Rectal smooth muscle tissue (tissue), 1 donor: ENCODE measurements at regions not wholly inside any gene's neighbourhood (a gene's known extent, or its start where the extent isn't known, plus 50 kb on each side); places are given as distances from the start of the nearest gene placed in this dataset.

Experiments used
- H3K27ac ChIP-seq: one replicate; pipeline ENCODE4 v1.7.0; 2013; ENCODE audit warnings: low read depth, low read length, inconsistent platforms
- H3K27me3 ChIP-seq: one replicate; pipeline ENCODE4 v1.7.0; 2013; ENCODE audit warnings: low read length; ENCODE audit not compliant: control insufficient read depth, insufficient read depth
- H3K36me3 ChIP-seq: one replicate; pipeline ENCODE4 v1.7.0; 2013; ENCODE audit warnings: low read length; ENCODE audit not compliant: control insufficient read depth, insufficient read depth
- H3K4me1 ChIP-seq: one replicate; pipeline ENCODE4 v1.7.0; 2013; ENCODE audit warnings: low read length; ENCODE audit not compliant: control insufficient read depth, insufficient read depth
- H3K4me3 ChIP-seq: one replicate; pipeline ENCODE4 v1.7.0; 2013; ENCODE audit warnings: low read length
- H3K9ac ChIP-seq: one replicate; pipeline ENCODE4 v1.7.0; 2013; ENCODE audit warnings: low read length

GRCh38 chr16:52976539-52977167 is 76.0 kb downstream of the CHD9NB start:
- no peak overlapping the region for H3K9ac ChIP-seq

GRCh38 chr16:52967744-52968143 is 85.0 kb downstream of the CHD9NB start:
- no peaks in the 10 kb centered on the region for H3K36me3 ChIP-seq
- no peaks in the 10 kb centered on the region for H3K4me1 ChIP-seq
- no peak overlapping the region for H3K4me3 ChIP-seq
- no peak overlapping the region for H3K9ac ChIP-seq
- H3K27me3 ChIP-seq, result no peaks in the 10 kb centered on the region
- H3K27ac ChIP-seq, result no peak overlapping the region

More at GRCh38 chr16:52976539-52977167, 76.0 kb downstream of the CHD9NB start:
- H3K36me3 ChIP-seq, result no peaks in the 10 kb centered on the region
- no peaks in the 10 kb centered on the region for H3K27me3 ChIP-seq
- H3K4me3 ChIP-seq, result no peak overlapping the region
- H3K4me1 ChIP-seq, result no peaks in the 10 kb centered on the region
- no peak overlapping the region for H3K27ac ChIP-seq

- Histone ChIP-seq H3K4me3 (no peak overlapping the region), H3K9ac (no peak overlapping the region), H3K36me3 (no peaks in the 10 kb centered on the region), H3K27ac (no peak overlapping the region), H3K27me3 (no peaks in the 10 kb centered on the region), H3K4me1 (no peaks in the 10 kb centered on the region)
These were observed 88.4 kb downstream of the CHD9NB start for GRCh38 chr16:52964290-52964689.

- Histone ChIP-seq H3K4me3 (no peak overlapping the region), H3K4me1 (no peaks in the 10 kb centered on the region), H3K36me3 (no peaks in the 10 kb centered on the region), H3K27me3 (no peaks in the 10 kb centered on the region), H3K9ac (no peak overlapping the region), H3K27ac (no peak overlapping the region)
These were observed 88.8 kb downstream of the CHD9NB start for GRCh38 chr16:52963855-52964242.

- H3K36me3 ChIP-seq, result no peaks in the 10 kb centered on the region
- H3K4me3 ChIP-seq, result no peak overlapping the region
- H3K27ac ChIP-seq, result no peak overlapping the region
- H3K9ac ChIP-seq, result no peak overlapping the region
- no peaks in the 10 kb centered on the region for H3K27me3 ChIP-seq
- no peaks in the 10 kb centered on the region for H3K4me1 ChIP-seq
These were observed 89.4 kb downstream of the CHD9NB start for GRCh38 chr16:52963212-52963854.

- no peaks in the 10 kb centered on the region for H3K27me3 ChIP-seq
- H3K36me3 ChIP-seq, result no peaks in the 10 kb centered on the region
- no peak overlapping the region for H3K9ac ChIP-seq
- no peaks in the 10 kb centered on the region for H3K4me1 ChIP-seq
- H3K27ac ChIP-seq, result no peak overlapping the region
- no peak overlapping the region for H3K4me3 ChIP-seq
These were observed 93.7 kb downstream of the CHD9NB start for GRCh38 chr16:52958951-52959350.

GRCh38 chr16:52957199-52957598 is 95.5 kb downstream of the CHD9NB start:
- H3K9ac ChIP-seq, result no peak overlapping the region
- no peak overlapping the region for H3K27ac ChIP-seq
- H3K27me3 ChIP-seq, result no peaks in the 10 kb centered on the region
- H3K36me3 ChIP-seq, result no peaks in the 10 kb centered on the region
- H3K4me1 ChIP-seq, result no peaks in the 10 kb centered on the region
- H3K4me3 ChIP-seq, result no peak overlapping the region

GRCh38 chr16:52956044-52956443 is 96.7 kb downstream of the CHD9NB start:
- Histone ChIP-seq H3K27me3 (no peaks in the 10 kb centered on the region), H3K4me3 (no peak overlapping the region), H3K36me3 (no peaks in the 10 kb centered on the region), H3K27ac (no peak overlapping the region), H3K4me1 (no peaks in the 10 kb centered on the region), H3K9ac (no peak overlapping the region)

- H3K9ac ChIP-seq, result no peak overlapping the region
- no peak overlapping the region for H3K4me3 ChIP-seq
- H3K27ac ChIP-seq, result no peak overlapping the region
- H3K27me3 ChIP-seq, result no peaks in the 10 kb centered on the region
- H3K4me1 ChIP-seq, result no peaks in the 10 kb centered on the region
- H3K36me3 ChIP-seq, result no peaks in the 10 kb centered on the region
These were observed 99.5 kb downstream of the CHD9NB start for GRCh38 chr16:52953215-52953614.

GRCh38 chr16:52948946-52949345 is 103.8 kb downstream of the CHD9NB start:
- no peak overlapping the region for H3K9ac ChIP-seq
- H3K36me3 ChIP-seq, result no peaks in the 10 kb centered on the region
- no peaks in the 10 kb centered on the region for H3K4me1 ChIP-seq
- no peak overlapping the region for H3K27ac ChIP-seq
- no peak overlapping the region for H3K4me3 ChIP-seq
- H3K27me3 ChIP-seq, result no peaks in the 10 kb centered on the region

GRCh38 chr16:52932321-52932720 is 120.4 kb downstream of the CHD9NB start:
- Histone ChIP-seq H3K9ac (no peak overlapping the region), H3K27me3 (no peaks in the 10 kb centered on the region), H3K27ac (no peak overlapping the region), H3K4me3 (no peak overlapping the region), H3K36me3 (no peaks in the 10 kb centered on the region), H3K4me1 (no peaks in the 10 kb centered on the region)

- H3K27me3 ChIP-seq, result no peaks in the 10 kb centered on the region
- no peak overlapping the region for H3K27ac ChIP-seq
- H3K9ac ChIP-seq, result no peak overlapping the region
- H3K4me3 ChIP-seq, result no peak overlapping the region
- H3K4me1 ChIP-seq, result no peaks in the 10 kb centered on the region
- no peaks in the 10 kb centered on the region for H3K36me3 ChIP-seq
These were observed 123.0 kb downstream of the CHD9NB start for GRCh38 chr16:52929478-52930400.
